B cell (primary cell): ENCODE measurements at regions not wholly inside any gene's neighbourhood (a gene's known extent, or its start where the extent isn't known, plus 50 kb on each side); places are given as distances from the start of the nearest gene placed in this dataset.

Experiments used
- ATAC-seq: fragments of 200-7000 bp; cut with Tn5 transposase; one replicate; pipeline ENCODE4 v1.10.0; 2021; ENCODE audit warnings: low read depth, mild to moderate bottlenecking, moderate number of reproducible peaks, moderate library complexity
- CTCF ChIA-PET: fragments of 350-600 bp; sonication (Branson Sonifier 250); formaldehyde crosslinking; loops from one replicate; lab custom pipeline; 2021; ENCODE audit warnings: antibody characterized with exemption, inconsistent platforms; lab: Charles Lee
- POLR2A ChIA-PET: fragments of 350-600 bp; sonication (Branson Sonifier 250); formaldehyde crosslinking; loops from one replicate; lab custom pipeline; 2021; ENCODE audit warnings: antibody characterized with exemption; lab: Charles Lee
- DNase-seq: peaks from one replicate; pipeline ENCODE4 v3.0.0; 2013
- H2AFZ ChIP-seq: 2 replicates; pipeline ENCODE4 v1.6.1; 2012; ENCODE audit warnings: mild to moderate bottlenecking, low read depth, low read length; ENCODE audit not compliant: insufficient read depth, poor library complexity, severe bottlenecking
- H3K27ac ChIP-seq, 2 donors: 1 replicate in 1 of 2; 2 replicates in 1 of 2; pipeline ENCODE4 v1.5.1; 2012 to 2013; ENCODE audit warnings: low read length in 2 of 2, mild to moderate bottlenecking in 2 of 2, moderate library complexity in 1 of 2
- H3K27me3 ChIP-seq, 4 experiments: fragments of 200-600 bp in 1 of 4; sonication (generic) in 1 of 4; replicated peaks in 1 of 4; 1 replicate in 2 of 4; 2 replicates in 2 of 4; pipeline versions ENCODE4 v1.6.1 to v1.7.0; 2013 to 2016; ENCODE audit warnings: low read length in 3 of 4, mild to moderate bottlenecking in 2 of 4, mixed read lengths in 1 of 4, moderate library complexity in 1 of 4; ENCODE audit not compliant: insufficient read depth in 4 of 4, control insufficient read depth in 3 of 4; ENCODE audit errors: control extremely low read depth in 1 of 4
- H3K36me3 ChIP-seq, 2 experiments: replicated peaks in 1 of 2; 1 replicate in 1 of 2; 2 replicates in 1 of 2; pipeline versions ENCODE4 v1.6.1 to v1.7.1; 2013; ENCODE audit warnings: low read length in 1 of 2; ENCODE audit not compliant: insufficient read depth in 2 of 2, control insufficient read depth in 1 of 2; ENCODE audit errors: control extremely low read depth in 1 of 2, extremely low read depth in 1 of 2
- H3K4me1 ChIP-seq, 2 donors: fragments of 200-600 bp in 1 of 2; sonication (generic) in 1 of 2; 1 replicate in 1 of 2; 2 replicates in 1 of 2; pipeline versions ENCODE4 v1.5.1 to v1.6.1; 2013 to 2017; ENCODE audit warnings: low read length in 2 of 2; ENCODE audit not compliant: control insufficient read depth in 2 of 2, insufficient read depth in 2 of 2
- H3K4me2 ChIP-seq: replicated peaks from 2 replicates; pipeline ENCODE3; 2012; ENCODE audit warnings: mild to moderate bottlenecking, low read depth, low read length; ENCODE audit not compliant: poor library complexity, severe bottlenecking
- H3K4me3 ChIP-seq, 5 experiments: fragments of 200-600 bp in 1 of 5; sonication (generic) in 1 of 5; 1 replicate in 3 of 5; 2 replicates in 2 of 5; pipeline versions ENCODE4 v1.5.1 to v1.7.0; 2011 to 2016; ENCODE audit warnings: low read length in 4 of 5, mild to moderate bottlenecking in 4 of 5, low read depth in 2 of 5, control low read depth in 1 of 5, moderate library complexity in 1 of 5; ENCODE audit not compliant: insufficient read depth in 1 of 5; ENCODE audit errors: control extremely low read depth in 1 of 5, extremely low read depth in 1 of 5
- H3K79me2 ChIP-seq: fragments of 200-600 bp; sonication (generic); one replicate; pipeline ENCODE4 v1.6.0; 2016; ENCODE audit warnings: low read length; ENCODE audit not compliant: control insufficient read depth, insufficient read depth
- H3K9ac ChIP-seq: fragments of 200-600 bp; sonication (generic); 2 replicates; pipeline ENCODE4 v1.6.1; 2017; ENCODE audit warnings: mild to moderate bottlenecking, low read length, moderate library complexity
- H3K9me3 ChIP-seq, 3 donors: one replicate each; pipeline versions ENCODE4 v1.6.1 to v1.7.1; 2013; ENCODE audit warnings: low read length in 2 of 3; ENCODE audit not compliant: control insufficient read depth in 2 of 3, insufficient read depth in 1 of 3; ENCODE audit errors: control extremely low read depth in 1 of 3
- H4K20me1 ChIP-seq: 2 replicates; pipeline ENCODE4 v1.6.0; 2012; ENCODE audit warnings: mild to moderate bottlenecking, low read length; ENCODE audit not compliant: insufficient read depth, control insufficient read depth, poor library complexity, severe bottlenecking
- H3K27ac Mint-ChIP-seq: one replicate; pipeline ENCODE4 v1.8.0; 2021; ENCODE audit warnings: mixed read lengths
- H3K27me3 Mint-ChIP-seq: one replicate; pipeline ENCODE4 v1.8.0; 2021; ENCODE audit warnings: mixed read lengths
- H3K4me1 Mint-ChIP-seq: one replicate; pipeline ENCODE4 v1.8.0; 2021; ENCODE audit warnings: mixed read lengths
- H3K4me3 Mint-ChIP-seq: one replicate; pipeline ENCODE4 v1.8.0; 2021; ENCODE audit warnings: mixed read lengths
- H3K9me3 Mint-ChIP-seq: one replicate; pipeline ENCODE4 v1.8.0; 2022; ENCODE audit warnings: mixed read lengths; ENCODE audit not compliant: insufficient read depth
- EZH2 ChIP-seq: IDR thresholded peaks from 2 replicates; pipeline ENCODE4 v1.6.1; 2012; ENCODE audit warnings: borderline replicate concordance, low read depth, mild to moderate bottlenecking, moderate library complexity, low read length; ENCODE audit not compliant: insufficient read depth, poor library complexity, severe bottlenecking
- WGBS: methylation state at CpG from one replicate; pipeline ENCODE4 v1.1.5; 2013; ENCODE audit warnings: missing lambda C conversion rate; ENCODE audit not compliant: insufficient coverage; 5-methylcytosine and 5-hydroxymethylcytosine counted together
- intact Hi-C: fragments of 100-400 bp; cut with micrococcal nuclease; formaldehyde crosslinking; loops from one replicate; pipeline ENCODE4 v1.10.0; 2022
- TF ChIP-seq, protein P1 (sequence below): fragments of 200-600 bp; IDR thresholded peaks from one replicate; pipeline ENCODE4 v1.8.0; 2022; ENCODE audit warnings: antibody characterized with exemption, mild to moderate bottlenecking

DNA sequence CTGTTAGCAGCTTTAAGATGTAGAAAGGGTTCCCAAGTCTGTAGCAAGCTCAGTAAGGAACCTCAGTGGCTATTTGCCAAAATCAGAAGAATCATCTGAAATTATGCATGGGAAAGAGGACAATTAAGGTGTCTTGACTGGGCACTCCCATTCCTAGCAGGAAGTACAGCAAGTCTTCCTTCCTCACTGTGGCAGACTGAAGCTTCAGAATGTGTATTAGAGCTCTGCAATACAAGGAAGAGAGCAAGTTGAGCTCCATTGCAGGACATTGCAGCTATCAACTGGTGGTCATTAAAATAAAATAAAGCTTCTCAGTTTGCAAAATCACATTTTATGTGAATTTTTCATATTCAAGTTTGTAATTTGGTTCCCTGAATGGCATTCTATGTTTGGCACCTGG is 200.5 kb upstream of the CHAC2 start:
- Histone ChIP-seq H2AFZ (no peak overlapping the region), H3K4me1 (no peaks in the 10 kb centered on the region), H3K4me3 (no peak overlapping the region), H3K27ac (no peak overlapping the region), H3K27me3 (no peaks in the 10 kb centered on the region), H3K9ac (no peak overlapping the region), H3K79me2 (no peaks in the 10 kb centered on the region), H4K20me1 (no peaks in the 10 kb centered on the region), H3K36me3 (no peaks in the 10 kb centered on the region), H3K4me2 (no peak overlapping the region), H3K9me3 (no peaks in the 10 kb centered on the region)
- ATAC-seq: no peak
- ChIA-PET CTCF (no interaction called here), POLR2A (no interaction called here)
- TF ChIP-seq, protein P1, sequence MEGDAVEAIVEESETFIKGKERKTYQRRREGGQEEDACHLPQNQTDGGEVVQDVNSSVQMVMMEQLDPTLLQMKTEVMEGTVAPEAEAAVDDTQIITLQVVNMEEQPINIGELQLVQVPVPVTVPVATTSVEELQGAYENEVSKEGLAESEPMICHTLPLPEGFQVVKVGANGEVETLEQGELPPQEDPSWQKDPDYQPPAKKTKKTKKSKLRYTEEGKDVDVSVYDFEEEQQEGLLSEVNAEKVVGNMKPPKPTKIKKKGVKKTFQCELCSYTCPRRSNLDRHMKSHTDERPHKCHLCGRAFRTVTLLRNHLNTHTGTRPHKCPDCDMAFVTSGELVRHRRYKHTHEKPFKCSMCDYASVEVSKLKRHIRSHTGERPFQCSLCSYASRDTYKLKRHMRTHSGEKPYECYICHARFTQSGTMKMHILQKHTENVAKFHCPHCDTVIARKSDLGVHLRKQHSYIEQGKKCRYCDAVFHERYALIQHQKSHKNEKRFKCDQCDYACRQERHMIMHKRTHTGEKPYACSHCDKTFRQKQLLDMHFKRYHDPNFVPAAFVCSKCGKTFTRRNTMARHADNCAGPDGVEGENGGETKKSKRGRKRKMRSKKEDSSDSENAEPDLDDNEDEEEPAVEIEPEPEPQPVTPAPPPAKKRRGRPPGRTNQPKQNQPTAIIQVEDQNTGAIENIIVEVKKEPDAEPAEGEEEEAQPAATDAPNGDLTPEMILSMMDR: no peak
- TF ChIP-seq EZH2: no peak
- Mint-ChIP-seq H3K4me3 (no peak overlapping the region), H3K27ac (no peak overlapping the region), H3K9me3 (no peaks in the 10 kb centered on the region), H3K4me1 (peaks cover 2% of the 10 kb centered on the region), H3K27me3 (no peaks in the 10 kb centered on the region)
- intact Hi-C loops: no loop called here
- no peak for DNase-seq

GRCh38 chr2:53562407-53562806 is 205.2 kb upstream of the CHAC2 start:
- Mint-ChIP-seq H3K4me3 (no peak overlapping the region), H3K9me3 (peaks cover 2% of the 10 kb centered on the region), H3K27ac (no peak overlapping the region), H3K27me3 (no peaks in the 10 kb centered on the region), H3K4me1 (no peaks in the 10 kb centered on the region)
- WGBS: no CpG with 5 or more reads among the region's 4 CpGs
- DNase-seq (no peak), ATAC-seq (no peak)
- Histone ChIP-seq H3K9ac (no peak overlapping the region), H3K4me3 (no peak overlapping the region), H3K27ac (no peak overlapping the region), H3K9me3 (peaks cover 0 to 2% (median 1%) of the 10 kb centered on the region in 3 donors), H4K20me1 (no peaks in the 10 kb centered on the region), H3K4me1 (no peaks in the 10 kb centered on the region), H3K36me3 (no peaks in the 10 kb centered on the region), H3K79me2 (no peaks in the 10 kb centered on the region), H2AFZ (no peak overlapping the region), H3K27me3 (no peaks in the 10 kb centered on the region), H3K4me2 (no peak overlapping the region)
- TF ChIP-seq EZH2: no peak
- TF ChIP-seq, protein P1: no peak
- ChIA-PET CTCF (no interaction called here), POLR2A (no interaction called here)
- intact Hi-C loops: no loop called here
